ENCODE measurements at regions not wholly inside any gene's neighbourhood (a gene's known extent, or its start where the extent isn't known, plus 50 kb on each side); places are given as distances from the start of the nearest gene placed in this dataset.

DNA sequence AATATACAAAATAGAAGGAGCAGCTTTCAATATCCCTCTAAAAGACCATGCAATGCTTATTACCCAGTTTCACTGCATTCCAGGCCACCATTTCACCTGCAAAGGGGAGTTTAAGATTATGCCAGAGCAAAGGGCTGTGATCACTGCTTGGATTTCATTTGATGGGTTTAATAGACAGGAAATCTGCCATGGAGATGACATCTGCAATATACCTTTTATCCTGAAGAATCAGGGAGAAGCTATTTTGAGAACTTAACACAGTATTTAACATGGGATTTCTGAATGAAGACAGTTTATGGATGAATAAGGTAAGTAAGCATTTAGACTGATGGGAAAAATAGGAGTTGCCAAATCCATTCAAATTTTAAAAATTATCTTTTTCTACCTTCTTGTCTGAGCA, 303.0 kb upstream of the SLC8A1 start:
- Histone ChIP-seq H3K4me2 (ENCODE audit: extremely low read depth, insufficient read depth, low read length) (no peak overlapping the region), H4K20me1 (ENCODE audit: control insufficient read depth, extremely low read depth, insufficient read depth, low read length) (no peaks in the 10 kb centered on the region), H3K36me3 (ENCODE audit: control insufficient read depth, insufficient read depth, low read length) (no peaks in the 10 kb centered on the region), H3K4me3 (replicated peaks in 1 of 4; ENCODE audit: control extremely low read depth in 1 of 4, insufficient read depth in 1 of 4, low read depth in 3 of 4, low read length in 4 of 4) (no peak overlapping the region), H3K27me3 (ENCODE audit: control insufficient read depth, insufficient read depth, low read length) (no peaks in the 10 kb centered on the region), H3K4me1 (ENCODE audit: control insufficient read depth, extremely low read depth, insufficient read depth, low read length) (no peaks in the 10 kb centered on the region), H2AFZ (ENCODE audit: low read length) (no peak overlapping the region), H3K27ac (ENCODE audit: insufficient read depth, low read length) (no peak overlapping the region), H3K9me3 (ENCODE audit: control insufficient read depth, insufficient read depth, low read depth, low read length) (no peaks in the 10 kb centered on the region), H3K9ac (ENCODE audit: insufficient read depth, low read length) (no peak overlapping the region), H3K79me2 (ENCODE audit: control insufficient read depth, insufficient read depth, low read length) (no peaks in the 10 kb centered on the region)
- no peak for DNase-seq (ENCODE audit: low read depth in 2 of 2)
- TF ChIP-seq, protein P1, sequence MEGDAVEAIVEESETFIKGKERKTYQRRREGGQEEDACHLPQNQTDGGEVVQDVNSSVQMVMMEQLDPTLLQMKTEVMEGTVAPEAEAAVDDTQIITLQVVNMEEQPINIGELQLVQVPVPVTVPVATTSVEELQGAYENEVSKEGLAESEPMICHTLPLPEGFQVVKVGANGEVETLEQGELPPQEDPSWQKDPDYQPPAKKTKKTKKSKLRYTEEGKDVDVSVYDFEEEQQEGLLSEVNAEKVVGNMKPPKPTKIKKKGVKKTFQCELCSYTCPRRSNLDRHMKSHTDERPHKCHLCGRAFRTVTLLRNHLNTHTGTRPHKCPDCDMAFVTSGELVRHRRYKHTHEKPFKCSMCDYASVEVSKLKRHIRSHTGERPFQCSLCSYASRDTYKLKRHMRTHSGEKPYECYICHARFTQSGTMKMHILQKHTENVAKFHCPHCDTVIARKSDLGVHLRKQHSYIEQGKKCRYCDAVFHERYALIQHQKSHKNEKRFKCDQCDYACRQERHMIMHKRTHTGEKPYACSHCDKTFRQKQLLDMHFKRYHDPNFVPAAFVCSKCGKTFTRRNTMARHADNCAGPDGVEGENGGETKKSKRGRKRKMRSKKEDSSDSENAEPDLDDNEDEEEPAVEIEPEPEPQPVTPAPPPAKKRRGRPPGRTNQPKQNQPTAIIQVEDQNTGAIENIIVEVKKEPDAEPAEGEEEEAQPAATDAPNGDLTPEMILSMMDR (conservative IDR thresholded peaks at IDR 0.05 in 1 of 2, IDR thresholded peaks at IDR 0.05 in 1 of 2; ENCODE audit: low read depth in 1 of 2, low read length in 2 of 2): no peak
- TF ChIP-seq EZH2 (IDR thresholded peaks at IDR 0.05; ENCODE audit: low read length, missing control alignments): no peak

DNA sequence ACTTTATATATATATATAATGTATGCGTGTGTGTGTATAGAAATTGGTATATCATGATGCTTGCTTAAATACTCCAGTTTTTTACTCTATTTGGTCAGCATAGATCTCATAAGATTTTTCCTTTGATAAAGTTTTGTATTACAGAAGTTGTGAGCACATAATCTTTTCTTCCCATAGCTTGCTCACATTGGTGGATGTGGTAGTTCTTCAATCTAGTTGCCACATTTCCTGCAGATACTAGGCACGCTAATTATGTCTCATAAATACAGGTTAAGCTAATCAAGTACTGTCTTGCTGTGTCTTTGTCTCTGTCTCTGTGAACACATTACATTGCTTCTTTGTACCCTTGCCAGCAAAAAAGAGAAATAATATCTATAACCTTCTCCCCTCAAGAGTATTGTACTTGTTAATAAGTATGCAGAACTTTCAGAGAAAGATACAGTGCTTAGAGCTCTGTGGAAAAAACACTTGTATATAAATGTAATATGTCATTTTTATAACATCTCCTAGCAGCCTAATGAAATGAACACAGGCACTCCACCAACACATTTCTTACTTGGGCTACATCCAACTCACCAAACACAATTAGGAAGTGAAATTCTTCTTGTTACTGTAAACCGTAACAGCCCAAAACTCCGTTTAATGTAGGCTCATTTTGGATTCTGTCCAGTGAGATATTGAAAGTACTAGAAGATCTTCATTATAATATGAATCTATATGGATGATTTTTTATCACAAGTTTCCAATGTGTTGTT, 306.7 kb upstream of the SLC8A1 start:
- no peak overlapping the region for H3K4me3 ChIP-seq (replicated peaks in 1 of 4; ENCODE audit: control extremely low read depth in 1 of 4, insufficient read depth in 1 of 4, low read depth in 3 of 4, low read length in 4 of 4)
- DNase-seq (ENCODE audit: low read depth in 2 of 2): peak in 1 of 2 donors; percentile 12
- H3K36me3 ChIP-seq (ENCODE audit: control insufficient read depth, insufficient read depth, low read length): no peaks in the 10 kb centered on the region
- no peak overlapping the region for H3K4me2 ChIP-seq (ENCODE audit: extremely low read depth, insufficient read depth, low read length)
- no peak overlapping the region for H3K27ac ChIP-seq (ENCODE audit: insufficient read depth, low read length)
- H3K27me3 ChIP-seq (ENCODE audit: control insufficient read depth, insufficient read depth, low read length): no peaks in the 10 kb centered on the region
- H3K79me2 ChIP-seq (ENCODE audit: control insufficient read depth, insufficient read depth, low read length): no peaks in the 10 kb centered on the region
- no peaks in the 10 kb centered on the region for H4K20me1 ChIP-seq (ENCODE audit: control insufficient read depth, extremely low read depth, insufficient read depth, low read length)
- H2AFZ ChIP-seq (ENCODE audit: low read length): no peak overlapping the region
- TF ChIP-seq, protein P1 (conservative IDR thresholded peaks at IDR 0.05 in 1 of 2, IDR thresholded peaks at IDR 0.05 in 1 of 2; ENCODE audit: low read depth in 1 of 2, low read length in 2 of 2): no peak
- TF ChIP-seq EZH2 (IDR thresholded peaks at IDR 0.05; ENCODE audit: low read length, missing control alignments): no peak
- no peaks in the 10 kb centered on the region for H3K9me3 ChIP-seq (ENCODE audit: control insufficient read depth, insufficient read depth, low read depth, low read length)
- H3K9ac ChIP-seq (ENCODE audit: insufficient read depth, low read length): no peak overlapping the region
- no peaks in the 10 kb centered on the region for H3K4me1 ChIP-seq (ENCODE audit: control insufficient read depth, extremely low read depth, insufficient read depth, low read length)

DNA sequence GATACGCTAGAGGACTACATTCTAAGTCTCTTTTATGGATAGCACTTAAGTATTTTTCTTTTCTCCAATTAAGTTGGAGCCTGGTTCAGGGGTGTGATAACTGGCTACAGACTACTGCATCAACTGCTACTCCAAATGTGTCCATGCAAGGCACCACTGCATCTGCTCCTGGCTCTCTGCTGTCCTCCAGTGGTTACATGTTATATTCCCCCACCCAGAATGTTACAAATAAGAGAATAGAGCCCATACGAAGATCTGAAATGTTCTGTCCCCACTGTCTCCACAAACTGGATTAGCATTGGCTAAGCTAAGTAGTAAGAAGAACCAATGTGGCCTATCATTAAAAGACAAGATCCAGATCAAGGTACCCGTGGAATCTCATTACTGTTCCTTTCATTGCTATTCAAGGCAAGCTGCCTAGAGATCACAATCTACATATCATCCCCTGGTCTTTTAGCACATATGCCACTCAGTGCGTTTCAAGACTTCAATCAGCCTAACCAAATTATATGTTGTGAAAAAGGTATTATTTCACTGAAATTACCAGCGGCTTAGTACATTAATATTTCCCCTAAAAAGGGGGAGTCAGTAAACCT, 308.3 kb upstream of the SLC8A1 start:
- Histone ChIP-seq H3K9me3 (ENCODE audit: control insufficient read depth, insufficient read depth, low read depth, low read length) (no peaks in the 10 kb centered on the region), H3K79me2 (ENCODE audit: control insufficient read depth, insufficient read depth, low read length) (no peaks in the 10 kb centered on the region), H3K27me3 (ENCODE audit: control insufficient read depth, insufficient read depth, low read length) (no peaks in the 10 kb centered on the region), H3K36me3 (ENCODE audit: control insufficient read depth, insufficient read depth, low read length) (no peaks in the 10 kb centered on the region), H3K4me1 (ENCODE audit: control insufficient read depth, extremely low read depth, insufficient read depth, low read length) (no peaks in the 10 kb centered on the region), H4K20me1 (ENCODE audit: control insufficient read depth, extremely low read depth, insufficient read depth, low read length) (no peaks in the 10 kb centered on the region), H3K9ac (ENCODE audit: insufficient read depth, low read length) (no peak overlapping the region), H2AFZ (ENCODE audit: low read length) (peak overlapping the region; percentile 34), H3K27ac (ENCODE audit: insufficient read depth, low read length) (no peak overlapping the region), H3K4me3 (replicated peaks in 1 of 4; ENCODE audit: control extremely low read depth in 1 of 4, insufficient read depth in 1 of 4, low read depth in 3 of 4, low read length in 4 of 4) (no peak overlapping the region), H3K4me2 (ENCODE audit: extremely low read depth, insufficient read depth, low read length) (no peak overlapping the region)
- TF ChIP-seq, protein P1 (conservative IDR thresholded peaks at IDR 0.05 in 1 of 2, IDR thresholded peaks at IDR 0.05 in 1 of 2; ENCODE audit: low read depth in 1 of 2, low read length in 2 of 2): peak; percentile 88 to 99
- no peak for TF ChIP-seq EZH2 (IDR thresholded peaks at IDR 0.05; ENCODE audit: low read length, missing control alignments)
- DNase-seq (ENCODE audit: low read depth in 2 of 2): peak; percentile 36 to 62

Data from fibroblast of lung (primary cell).